T-helper 22 cell (primary cell): ENCODE measurements at regions not wholly inside any gene's neighbourhood (a gene's known extent, or its start where the extent isn't known, plus 50 kb on each side); places are given as distances from the start of the nearest gene placed in this dataset.

Source experiments
- DNase-seq: peaks from one replicate; pipeline ENCODE4 v3.0.0-alpha.2; 2020; ENCODE audit warnings: low read depth

DNA sequence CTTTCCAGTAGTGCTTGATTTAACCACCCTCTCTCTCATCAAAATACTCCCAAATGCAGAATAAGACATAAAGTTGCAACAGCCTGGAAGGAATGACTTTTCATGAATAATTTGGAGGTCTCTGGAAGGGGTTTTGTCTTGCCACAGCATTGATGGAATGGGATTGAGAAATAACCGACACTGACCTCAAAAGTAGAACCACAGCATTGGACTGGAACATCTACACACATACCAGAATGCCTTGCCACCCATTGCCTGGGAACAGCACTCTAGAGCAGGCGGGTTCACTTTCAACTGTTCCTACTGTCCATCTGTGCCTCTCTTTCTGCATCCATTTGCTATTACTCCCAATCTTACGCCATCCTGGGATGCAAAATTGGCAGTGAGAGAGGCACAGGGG, 149.1 kb upstream of the USP24 start:
- DNase-seq: no peak

- DNase-seq: no peak
Measured at GRCh38 chr1:55363268-55363667, 148.1 kb upstream of the USP24 start.

GRCh38 chr1:55362558-55362957, 147.4 kb upstream of the USP24 start:
- DNase-seq: no peak

- no peak for DNase-seq
Measured at GRCh38 chr1:55359611-55360010, 144.4 kb upstream of the USP24 start.

DNA sequence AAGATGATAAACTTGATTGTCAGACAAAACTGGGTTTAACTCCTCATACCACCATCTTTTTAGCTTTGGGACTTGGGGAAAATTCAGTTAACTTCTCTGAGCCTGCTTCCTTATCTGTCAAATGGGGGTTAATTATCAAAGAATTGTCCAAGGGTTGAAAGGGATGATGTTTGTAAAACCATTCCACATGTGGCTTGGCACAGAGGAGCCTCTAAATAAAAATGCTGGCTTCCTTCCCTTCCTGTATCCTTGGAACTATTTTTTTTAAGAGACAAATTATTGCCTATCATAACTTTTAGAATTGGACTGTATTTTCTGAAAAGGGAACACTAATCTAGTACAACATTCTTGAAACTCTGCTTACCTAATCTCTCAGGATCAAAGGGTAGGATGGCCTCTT, 143.4 kb upstream of the USP24 start:
- DNase-seq: no peak

- no peak for DNase-seq
Measured at GRCh38 chr1:55355549-55355948, 140.4 kb upstream of the USP24 start.

DNA sequence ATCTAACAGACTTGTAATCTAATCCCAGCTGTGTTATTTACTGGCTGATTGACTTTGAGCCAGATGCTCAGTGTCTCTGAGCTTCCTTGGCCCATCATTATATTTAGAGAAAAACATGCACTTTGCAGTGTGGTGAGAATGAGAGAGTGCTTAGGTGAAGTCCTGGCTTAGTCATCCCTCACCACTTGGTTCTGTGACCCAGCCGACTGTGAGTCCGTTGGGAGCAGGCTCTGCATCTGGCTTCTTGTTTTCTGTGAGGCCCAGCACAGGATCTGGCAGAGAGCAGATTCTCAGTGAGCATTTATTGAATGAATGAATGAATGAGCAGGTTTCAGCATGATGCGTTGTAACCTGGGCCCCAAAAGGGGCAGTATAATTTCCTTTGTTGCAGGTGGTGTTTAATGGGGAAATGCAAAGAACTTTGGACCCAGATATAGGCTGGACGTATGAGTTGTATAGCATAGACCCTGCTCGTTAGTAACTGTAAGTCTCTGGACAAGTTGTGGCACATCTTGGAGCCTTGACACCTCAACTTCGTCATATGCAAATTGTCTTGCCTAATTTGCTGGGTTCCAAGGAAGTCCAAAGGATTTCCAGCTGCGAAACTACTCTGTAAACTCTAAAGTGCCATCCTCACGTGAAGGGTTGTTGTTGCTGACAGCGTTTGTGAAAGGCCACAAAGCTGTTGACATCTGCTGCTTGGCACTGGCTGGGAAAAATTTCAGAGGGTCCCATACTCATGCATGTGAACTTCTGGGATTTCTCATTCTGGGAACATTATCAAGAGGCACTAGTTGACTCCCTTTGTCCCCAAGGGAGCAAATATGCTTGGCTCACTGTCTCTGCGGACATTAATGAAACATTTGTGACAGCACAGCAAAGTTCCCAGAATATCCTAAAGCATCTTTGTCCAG, 138.8 kb upstream of the USP24 start:
- DNase-seq: no peak

- no peak for DNase-seq
Measured at GRCh38 chr1:55352811-55353180, 137.6 kb upstream of the USP24 start.

GRCh38 chr1:55352080-55352810, 137.1 kb upstream of the USP24 start:
- no peak for DNase-seq

DNA sequence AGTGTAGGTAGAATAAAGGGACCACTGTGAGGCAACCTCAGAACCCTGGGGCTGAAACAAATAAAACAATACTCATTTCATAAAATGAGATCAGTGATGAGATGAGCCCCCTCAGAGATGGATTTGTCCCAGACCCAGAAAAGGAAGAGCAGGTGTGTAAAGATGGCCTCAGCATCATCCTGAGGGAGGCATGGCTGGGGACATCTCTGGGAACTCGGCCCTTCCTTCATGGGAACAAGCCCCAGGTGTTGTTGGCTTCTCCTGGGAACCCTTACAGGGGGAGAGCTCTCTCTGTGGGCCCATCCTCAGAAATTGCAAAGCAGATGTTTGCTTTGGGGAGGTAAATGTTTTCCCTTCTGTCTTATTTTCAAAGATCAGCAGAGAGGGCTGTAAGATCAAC, 133.2 kb upstream of the USP24 start:
- no peak for DNase-seq

- no peak for DNase-seq
Measured at GRCh38 chr1:55347866-55348265, 132.7 kb upstream of the USP24 start.

GRCh38 chr1:55347041-55347440, 131.9 kb upstream of the USP24 start:
- DNase-seq: no peak

GRCh38 chr1:55346586-55346985, 131.4 kb upstream of the USP24 start:
- DNase-seq: no peak

DNA sequence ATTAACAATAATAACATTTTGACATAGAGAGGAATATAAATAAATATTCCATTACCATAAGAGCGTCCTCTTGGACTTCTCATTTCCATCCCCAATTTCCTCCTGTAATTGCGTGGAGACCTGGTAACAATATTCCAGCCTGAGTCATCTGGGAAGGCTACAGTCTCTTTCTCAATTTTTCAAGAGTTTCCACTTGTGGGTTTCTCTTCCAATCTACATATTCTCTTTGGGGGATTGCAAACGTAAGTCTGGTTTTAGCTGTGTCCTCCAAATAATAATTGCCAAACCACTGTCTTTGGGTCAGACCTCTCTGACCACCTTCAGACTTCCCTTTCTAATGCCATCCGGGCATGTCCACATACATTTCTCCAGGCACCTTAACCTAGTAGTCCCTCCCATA, 124.5 kb upstream of the USP24 start:
- DNase-seq: no peak

DNA sequence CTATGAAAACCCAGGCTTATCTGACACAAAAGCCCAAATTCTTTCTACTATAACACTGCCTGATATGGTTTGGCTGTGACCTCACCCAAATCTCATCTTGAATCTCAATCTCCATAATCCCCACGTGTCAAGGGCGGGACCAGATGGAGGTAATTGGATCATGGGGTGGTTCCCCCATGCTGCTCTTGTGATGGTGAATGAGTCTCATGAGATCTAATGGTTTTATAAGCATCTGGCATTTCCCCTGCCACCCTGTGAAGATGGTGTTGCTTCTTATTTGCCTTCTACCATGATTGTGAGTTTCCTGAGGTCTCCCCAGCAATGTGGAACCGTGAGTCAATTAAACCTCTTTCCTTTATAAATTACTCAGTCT, 123.3 kb upstream of the USP24 start:
- DNase-seq: no peak

- DNase-seq: no peak
Measured at GRCh38 chr1:55337801-55338447, 122.8 kb upstream of the USP24 start.

DNA sequence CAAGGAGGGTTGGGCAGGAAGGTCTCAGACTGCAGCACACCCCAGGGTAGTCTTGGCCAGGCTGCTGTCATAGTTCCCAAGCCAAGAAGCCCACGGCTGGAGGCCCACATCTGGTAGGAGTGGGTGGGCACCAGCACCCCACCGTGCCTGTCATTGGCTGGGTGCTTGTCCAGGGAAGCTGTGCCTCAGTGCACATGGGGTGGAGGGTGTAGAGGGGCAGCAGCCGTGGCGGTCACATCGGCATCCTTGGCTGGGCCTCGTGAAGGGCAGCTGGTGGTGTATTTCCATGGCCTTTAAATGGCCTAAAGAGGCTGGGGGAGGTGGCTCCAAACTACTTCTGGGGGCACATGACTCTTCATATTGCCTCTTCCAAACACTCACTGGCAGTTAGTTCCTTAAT, 119.6 kb upstream of the USP24 start:
- no peak for DNase-seq

DNA sequence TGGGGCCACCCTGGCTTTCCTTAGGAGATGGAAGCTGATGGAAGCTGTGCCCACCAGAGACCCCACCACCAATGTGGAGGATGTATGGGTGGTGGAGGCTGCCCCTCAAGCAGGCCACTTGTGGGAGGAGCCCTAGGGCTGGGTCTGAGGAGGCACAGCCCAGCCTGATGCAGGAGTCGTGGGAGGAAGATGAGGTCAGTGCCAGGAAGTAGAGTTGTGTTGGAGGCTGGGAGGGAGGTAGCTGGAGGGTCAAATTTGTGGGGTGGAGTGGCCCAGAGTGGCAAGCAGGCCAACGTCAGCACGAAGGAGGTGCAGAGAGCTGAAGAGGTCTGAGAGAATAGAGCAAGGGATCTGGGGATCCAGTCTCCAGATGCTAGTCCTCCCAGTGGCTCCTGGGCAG, 119.0 kb upstream of the USP24 start:
- no peak for DNase-seq

DNA sequence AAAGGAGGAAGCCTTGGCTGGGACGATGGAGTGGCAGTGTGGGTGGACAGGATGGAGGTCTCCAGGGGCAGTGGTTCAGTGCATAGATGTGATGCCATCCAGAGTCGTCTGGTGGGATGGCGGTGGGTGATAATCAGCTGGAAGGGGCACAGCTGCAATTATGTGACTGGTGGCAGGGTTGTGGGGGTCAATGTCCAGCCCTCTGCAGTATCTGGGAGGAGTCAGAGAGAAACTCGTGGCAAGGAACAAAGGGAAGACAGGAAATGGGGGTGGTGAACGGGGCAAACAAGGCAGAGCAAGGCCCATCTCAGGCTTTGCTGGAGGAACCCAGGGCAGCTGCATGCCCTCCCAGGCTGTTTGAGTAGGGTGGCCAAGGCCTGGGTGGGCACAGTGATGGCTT, 118.3 kb upstream of the USP24 start:
- DNase-seq: no peak

GRCh38 chr1:55331351-55331750, 116.2 kb upstream of the USP24 start:
- DNase-seq: no peak

DNA sequence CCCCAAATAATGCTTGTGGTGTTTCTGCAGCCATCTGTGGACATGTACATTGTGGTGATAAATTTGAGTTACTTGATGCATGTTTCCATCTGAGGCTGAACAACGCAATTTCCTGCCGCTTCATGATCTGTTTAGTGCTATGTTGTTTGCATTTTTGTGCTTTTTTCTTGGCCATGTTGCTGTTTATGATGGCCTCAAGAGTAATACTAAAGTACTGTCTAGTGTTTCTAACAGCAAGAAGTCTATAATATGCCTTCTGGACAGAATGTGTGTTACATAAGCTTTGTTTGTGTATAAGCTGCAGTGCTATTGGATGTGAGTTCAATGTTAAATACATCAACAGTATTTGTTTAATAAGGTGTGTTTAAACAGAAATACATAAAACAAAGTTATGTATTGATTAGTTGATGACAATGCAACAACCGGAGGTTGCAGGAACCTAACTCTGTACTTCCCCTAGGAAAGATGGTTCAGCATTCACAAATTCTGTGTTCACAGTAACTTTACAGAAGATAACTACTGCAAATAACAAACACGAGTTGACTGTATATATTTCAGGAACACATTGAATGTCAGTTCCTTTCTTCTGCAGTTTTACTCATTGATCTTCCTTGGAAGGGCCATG, 114.8 kb upstream of the USP24 start:
- no peak for DNase-seq

DNA sequence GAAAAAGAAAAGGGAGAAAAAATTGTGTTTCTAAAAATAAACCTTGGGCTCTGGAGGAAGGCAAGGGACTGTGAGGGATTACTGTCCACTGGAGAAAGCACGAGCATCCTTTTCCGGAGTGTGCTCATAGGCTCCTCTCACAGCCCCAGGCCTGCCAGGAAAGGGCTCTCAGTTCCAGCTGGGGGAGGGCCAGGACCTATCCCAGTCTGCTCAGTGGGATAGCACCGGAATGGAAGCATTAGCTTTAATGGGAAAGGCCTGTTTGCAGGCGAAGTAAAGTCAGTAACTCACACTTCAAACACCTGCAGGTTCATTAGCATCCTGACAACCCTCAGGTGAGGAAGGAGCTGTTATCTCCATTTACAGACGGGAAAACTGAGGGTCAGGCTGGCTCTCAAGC, 113.9 kb upstream of the USP24 start:
- no peak for DNase-seq
